OCI-LY1 (cell line): ENCODE measurements at regions not wholly inside any gene's neighbourhood (a gene's known extent, or its start where the extent isn't known, plus 50 kb on each side); places are given as distances from the start of the nearest gene placed in this dataset.

Experiments used
- H2AFZ ChIP-seq: fragments of 200-600 bp; sonication (generic), shearing (Covaris generic); 2 replicates; pipeline ENCODE4 v1.6.0; 2014; ENCODE audit warnings: antibody characterized with exemption, mild to moderate bottlenecking, low read length
- H3F3A ChIP-seq: fragments of 200-600 bp; sonication (generic), shearing (Covaris generic); 2 replicates; pipeline ENCODE4 v1.6.0; 2014; ENCODE audit warnings: mild to moderate bottlenecking, antibody characterized with exemption, low read length, moderate library complexity; ENCODE audit not compliant: insufficient read depth
- H3K27ac ChIP-seq: fragments of 200-600 bp; sonication (generic); 2 replicates; pipeline ENCODE4 v1.5.1; 2014; ENCODE audit warnings: low read length, mixed run types, mild to moderate bottlenecking, low read depth; ENCODE audit not compliant: poor library complexity, severe bottlenecking
- H3K27me3 ChIP-seq: fragments of 200-600 bp; sonication (generic); 2 replicates; pipeline ENCODE4 v1.6.0; 2014; ENCODE audit warnings: antibody characterized with exemption, mild to moderate bottlenecking, low read length, moderate library complexity; ENCODE audit not compliant: insufficient read depth
- H3K36me3 ChIP-seq: fragments of 200-600 bp; sonication (generic); 2 replicates; pipeline ENCODE4 v1.6.1; 2014; ENCODE audit warnings: mild to moderate bottlenecking, antibody characterized with exemption, low read length, moderate library complexity, mixed read lengths; ENCODE audit not compliant: insufficient read depth
- H3K4me1 ChIP-seq: fragments of 200-600 bp; sonication (generic); 2 replicates; pipeline ENCODE4 v1.5.1; 2014; ENCODE audit warnings: mild to moderate bottlenecking, low read length, moderate library complexity; ENCODE audit not compliant: insufficient read depth, severe bottlenecking
- H3K4me2 ChIP-seq: fragments of 200-600 bp; sonication (generic), shearing (Covaris generic); 2 replicates; pipeline ENCODE4 v1.6.1; 2014; ENCODE audit warnings: low read length
- H3K4me3 ChIP-seq: fragments of 200-600 bp; sonication (generic); 2 replicates; pipeline ENCODE4 v1.5.1; 2014; ENCODE audit warnings: low read length, low read depth, mild to moderate bottlenecking, mixed read lengths; ENCODE audit not compliant: poor library complexity, severe bottlenecking
- H3K79me2 ChIP-seq: fragments of 200-600 bp; shearing (Covaris generic); 2 replicates; pipeline ENCODE4 v1.6.1; 2016; ENCODE audit warnings: mixed run types, low read length, mixed read lengths; ENCODE audit not compliant: insufficient read depth
- H3K9ac ChIP-seq: fragments of 200-600 bp; sonication (generic), shearing (Covaris generic); 2 replicates; pipeline ENCODE4 v1.6.1; 2014; ENCODE audit warnings: mild to moderate bottlenecking, low read length, mixed read lengths
- H3K9me2 ChIP-seq: fragments of 200-600 bp; sonication (generic), shearing (Covaris generic); 2 replicates; pipeline ENCODE4 v1.6.1; 2014; ENCODE audit warnings: low read depth, mild to moderate bottlenecking, low read length, mixed read lengths
- H3K9me3 ChIP-seq: fragments of 200-600 bp; shearing (Covaris generic); 2 replicates; pipeline ENCODE4 v1.6.1; 2014; ENCODE audit warnings: low read length, mixed read lengths
- H4K20me1 ChIP-seq: fragments of 200-600 bp; sonication (generic), shearing (Covaris generic); 2 replicates; pipeline ENCODE4 v1.6.0; 2016; ENCODE audit warnings: mild to moderate bottlenecking, low read length; ENCODE audit not compliant: insufficient read depth
- EZH2 ChIP-seq: fragments of 200-600 bp; sonication (generic), shearing (Covaris generic); IDR thresholded peaks from 2 replicates; pipeline ENCODE4 v1.8.0; 2017; ENCODE audit warnings: borderline replicate concordance, mixed run types, mild to moderate bottlenecking, antibody characterized with exemption, low read length, moderate library complexity, mixed read lengths
- TF ChIP-seq, protein P1 (sequence below): fragments of 200-600 bp; sonication (generic), shearing (Covaris generic); IDR thresholded peaks from 2 replicates; pipeline ENCODE4 v1.5.1; 2017; ENCODE audit warnings: mild to moderate bottlenecking, antibody characterized with exemption, low read length, moderate library complexity, mixed read lengths

DNA sequence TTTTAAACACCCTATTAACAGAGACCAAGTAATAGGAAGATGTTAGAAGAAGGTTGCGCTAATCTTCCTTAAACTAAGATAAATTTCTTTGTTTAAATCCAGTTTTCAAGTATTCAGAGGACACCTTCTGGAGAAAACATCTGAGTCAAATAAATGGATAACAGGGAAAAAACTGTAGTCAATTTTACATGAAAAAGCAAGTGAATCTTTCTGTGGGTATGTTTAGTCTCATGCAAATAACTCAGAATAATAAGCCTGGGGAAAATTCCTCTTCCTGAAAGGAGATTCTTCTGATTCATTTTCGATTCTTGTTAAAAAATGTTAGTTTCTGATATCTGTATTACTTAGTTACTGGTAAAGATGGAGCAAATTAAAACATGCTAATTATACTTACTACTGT, 145.5 kb downstream of the CTH start:
- Histone ChIP-seq H3K27ac (no peak overlapping the region), H3K27me3 (no peaks in the 10 kb centered on the region), H3K9ac (no peak overlapping the region), H3K4me1 (no peaks in the 10 kb centered on the region), H3F3A (no peaks in the 10 kb centered on the region), H3K9me2 (no peaks in the 10 kb centered on the region), H3K9me3 (no peaks in the 10 kb centered on the region), H2AFZ (no peak overlapping the region), H3K79me2 (no peaks in the 10 kb centered on the region), H3K4me2 (no peak overlapping the region), H4K20me1 (no peaks in the 10 kb centered on the region), H3K4me3 (no peak overlapping the region), H3K36me3 (no peaks in the 10 kb centered on the region)
- TF ChIP-seq, protein P1, sequence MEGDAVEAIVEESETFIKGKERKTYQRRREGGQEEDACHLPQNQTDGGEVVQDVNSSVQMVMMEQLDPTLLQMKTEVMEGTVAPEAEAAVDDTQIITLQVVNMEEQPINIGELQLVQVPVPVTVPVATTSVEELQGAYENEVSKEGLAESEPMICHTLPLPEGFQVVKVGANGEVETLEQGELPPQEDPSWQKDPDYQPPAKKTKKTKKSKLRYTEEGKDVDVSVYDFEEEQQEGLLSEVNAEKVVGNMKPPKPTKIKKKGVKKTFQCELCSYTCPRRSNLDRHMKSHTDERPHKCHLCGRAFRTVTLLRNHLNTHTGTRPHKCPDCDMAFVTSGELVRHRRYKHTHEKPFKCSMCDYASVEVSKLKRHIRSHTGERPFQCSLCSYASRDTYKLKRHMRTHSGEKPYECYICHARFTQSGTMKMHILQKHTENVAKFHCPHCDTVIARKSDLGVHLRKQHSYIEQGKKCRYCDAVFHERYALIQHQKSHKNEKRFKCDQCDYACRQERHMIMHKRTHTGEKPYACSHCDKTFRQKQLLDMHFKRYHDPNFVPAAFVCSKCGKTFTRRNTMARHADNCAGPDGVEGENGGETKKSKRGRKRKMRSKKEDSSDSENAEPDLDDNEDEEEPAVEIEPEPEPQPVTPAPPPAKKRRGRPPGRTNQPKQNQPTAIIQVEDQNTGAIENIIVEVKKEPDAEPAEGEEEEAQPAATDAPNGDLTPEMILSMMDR = no peak
- no peak for TF ChIP-seq EZH2

GRCh38 chr1:70567167-70567566, 156.1 kb downstream of the CTH start:
- Histone ChIP-seq H3K4me1 (no peaks in the 10 kb centered on the region), H3K79me2 (no peaks in the 10 kb centered on the region), H3K36me3 (no peaks in the 10 kb centered on the region), H3K4me2 (no peak overlapping the region), H3K9ac (no peak overlapping the region), H2AFZ (no peak overlapping the region), H3K27me3 (no peaks in the 10 kb centered on the region), H3K4me3 (no peak overlapping the region), H4K20me1 (no peaks in the 10 kb centered on the region), H3K9me3 (no peaks in the 10 kb centered on the region), H3F3A (no peaks in the 10 kb centered on the region), H3K27ac (no peak overlapping the region), H3K9me2 (no peaks in the 10 kb centered on the region)
- TF ChIP-seq EZH2 = no peak
- TF ChIP-seq, protein P1 = no peak

DNA sequence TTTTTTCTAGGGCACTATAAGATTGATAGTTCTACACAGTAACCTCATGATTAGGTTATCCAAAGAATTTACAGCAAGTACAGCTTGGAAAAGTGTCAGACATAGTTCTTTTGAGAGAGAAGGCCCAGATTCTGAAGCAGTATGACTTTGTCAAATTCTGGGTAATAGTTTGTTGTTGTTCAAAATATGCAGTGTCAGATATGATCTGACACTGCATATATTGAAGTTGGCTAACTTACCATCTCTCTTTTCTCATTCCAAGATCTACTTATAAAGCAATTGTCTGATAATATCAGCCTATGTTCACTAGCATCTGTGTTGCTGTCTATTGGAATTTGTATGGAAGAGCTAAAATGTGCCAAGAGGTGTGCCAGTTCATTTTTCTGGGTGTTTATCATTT, 160.1 kb downstream of the CTH start:
- Histone ChIP-seq H3K9me2 (no peaks in the 10 kb centered on the region), H2AFZ (no peak overlapping the region), H3K4me2 (no peak overlapping the region), H3K36me3 (no peaks in the 10 kb centered on the region), H3K9ac (no peak overlapping the region), H4K20me1 (no peaks in the 10 kb centered on the region), H3K9me3 (no peaks in the 10 kb centered on the region), H3K4me1 (no peaks in the 10 kb centered on the region), H3F3A (no peaks in the 10 kb centered on the region), H3K27ac (no peak overlapping the region), H3K27me3 (no peaks in the 10 kb centered on the region), H3K79me2 (no peaks in the 10 kb centered on the region), H3K4me3 (no peak overlapping the region)
- TF ChIP-seq, protein P1 = no peak
- TF ChIP-seq EZH2 = no peak
